Fibroblast of mammary gland (primary cell): ENCODE measurements at regions not wholly inside any gene's neighbourhood (a gene's known extent, or its start where the extent isn't known, plus 50 kb on each side); places are given as distances from the start of the nearest gene placed in this dataset.
A peak's percentile ranks its signal among the peaks of the same experiment; 100 is the strongest.

Experiments used
- DNase-seq: peaks from one replicate; pipeline ENCODE4 v3.0.0-alpha.2; 2010; ENCODE audit warnings: low read depth
- H3K4me3 ChIP-seq: 2 replicates; pipeline ENCODE4 v1.5.1; 2011; ENCODE audit warnings: low read depth, mild to moderate bottlenecking, low read length, moderate library complexity; ENCODE audit not compliant: control insufficient read depth
- TF ChIP-seq, protein P1 (sequence below): conservative IDR thresholded peaks from 2 replicates; pipeline ENCODE4 v1.5.1; 2011; ENCODE audit warnings: low read depth, low read length, inconsistent platforms; ENCODE audit not compliant: control insufficient read depth, insufficient read depth

GRCh38 chr13:87919956-87920355 is 248.8 kb downstream of the SLITRK5 start:
- DNase-seq: no peak
- TF ChIP-seq, protein P1, sequence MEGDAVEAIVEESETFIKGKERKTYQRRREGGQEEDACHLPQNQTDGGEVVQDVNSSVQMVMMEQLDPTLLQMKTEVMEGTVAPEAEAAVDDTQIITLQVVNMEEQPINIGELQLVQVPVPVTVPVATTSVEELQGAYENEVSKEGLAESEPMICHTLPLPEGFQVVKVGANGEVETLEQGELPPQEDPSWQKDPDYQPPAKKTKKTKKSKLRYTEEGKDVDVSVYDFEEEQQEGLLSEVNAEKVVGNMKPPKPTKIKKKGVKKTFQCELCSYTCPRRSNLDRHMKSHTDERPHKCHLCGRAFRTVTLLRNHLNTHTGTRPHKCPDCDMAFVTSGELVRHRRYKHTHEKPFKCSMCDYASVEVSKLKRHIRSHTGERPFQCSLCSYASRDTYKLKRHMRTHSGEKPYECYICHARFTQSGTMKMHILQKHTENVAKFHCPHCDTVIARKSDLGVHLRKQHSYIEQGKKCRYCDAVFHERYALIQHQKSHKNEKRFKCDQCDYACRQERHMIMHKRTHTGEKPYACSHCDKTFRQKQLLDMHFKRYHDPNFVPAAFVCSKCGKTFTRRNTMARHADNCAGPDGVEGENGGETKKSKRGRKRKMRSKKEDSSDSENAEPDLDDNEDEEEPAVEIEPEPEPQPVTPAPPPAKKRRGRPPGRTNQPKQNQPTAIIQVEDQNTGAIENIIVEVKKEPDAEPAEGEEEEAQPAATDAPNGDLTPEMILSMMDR: no peak
- no peak overlapping the region for H3K4me3 ChIP-seq

GRCh38 chr13:87923753-87924152 is 252.6 kb downstream of the SLITRK5 start:
- DNase-seq: no peak

DNA sequence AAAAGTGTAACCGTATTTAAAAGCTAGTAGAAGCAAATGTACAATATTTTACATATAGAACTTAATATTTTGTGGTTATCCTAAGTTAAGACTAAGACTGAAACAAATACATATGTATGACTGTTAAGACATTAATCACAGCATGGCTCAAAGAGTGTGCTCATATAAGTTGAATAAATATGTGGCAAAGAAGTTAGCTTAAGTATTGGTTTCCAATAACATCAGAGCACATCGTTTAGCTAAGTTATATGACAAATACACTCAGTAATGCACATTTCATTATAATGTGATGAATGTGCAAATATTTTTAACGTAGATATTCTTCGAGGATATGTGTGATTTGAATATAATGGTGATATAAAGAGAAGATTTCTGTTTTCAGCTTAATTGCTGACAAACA is 253.8 kb downstream of the SLITRK5 start:
- DNase-seq: peak; percentile 8
- H3K4me3 ChIP-seq: no peak overlapping the region
- TF ChIP-seq, protein P1: no peak

More at GRCh38 chr13:87923753-87924152, 252.6 kb downstream of the SLITRK5 start:
- TF ChIP-seq, protein P1: no peak
- no peak overlapping the region for H3K4me3 ChIP-seq

DNA sequence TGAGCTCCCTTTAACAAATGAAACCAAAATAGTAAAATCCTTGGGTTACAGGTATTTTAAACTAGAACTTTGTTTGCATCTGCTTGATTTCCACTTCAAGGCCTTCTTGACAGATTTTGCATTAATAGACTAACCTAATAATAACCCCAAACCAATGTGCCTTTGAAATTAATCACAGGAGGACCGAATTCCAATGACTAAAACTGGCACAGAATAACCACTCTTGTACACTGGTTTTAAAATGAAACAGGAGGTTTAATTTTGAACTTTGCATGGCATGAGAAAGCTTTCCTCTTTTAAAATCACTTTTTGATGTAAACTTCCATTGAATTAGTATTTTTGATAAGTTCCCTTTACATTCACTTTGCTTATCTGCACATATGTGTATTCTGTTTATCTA is 269.6 kb downstream of the SLITRK5 start:
- no peak for DNase-seq
- TF ChIP-seq, protein P1: no peak
- H3K4me3 ChIP-seq: no peak overlapping the region

- TF ChIP-seq, protein P1: no peak
- no peak for DNase-seq
- H3K4me3 ChIP-seq: no peak overlapping the region
Measured at GRCh38 chr13:87941226-87941625, 270.1 kb downstream of the SLITRK5 start.

DNA sequence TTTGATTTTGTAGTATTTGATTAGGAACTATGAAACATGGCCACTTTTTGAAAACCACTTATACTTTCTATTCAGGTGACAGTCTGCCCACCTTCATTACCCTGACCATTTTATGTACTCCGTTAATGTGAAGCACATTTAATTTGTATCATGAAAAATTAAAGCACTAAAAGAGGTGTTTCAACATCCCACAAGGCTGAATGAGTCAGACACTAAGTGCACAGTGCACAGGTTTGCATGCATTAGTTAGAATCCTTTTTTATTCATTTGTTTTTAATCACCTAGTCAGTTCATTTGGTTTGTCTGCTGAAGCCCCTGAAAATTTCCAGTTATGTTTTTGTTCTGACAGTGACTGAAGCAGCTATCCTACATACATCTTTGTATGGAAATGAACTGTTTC is 271.0 kb downstream of the SLITRK5 start:
- DNase-seq: peak; percentile 2
- no peak overlapping the region for H3K4me3 ChIP-seq
- TF ChIP-seq, protein P1: no peak

DNA sequence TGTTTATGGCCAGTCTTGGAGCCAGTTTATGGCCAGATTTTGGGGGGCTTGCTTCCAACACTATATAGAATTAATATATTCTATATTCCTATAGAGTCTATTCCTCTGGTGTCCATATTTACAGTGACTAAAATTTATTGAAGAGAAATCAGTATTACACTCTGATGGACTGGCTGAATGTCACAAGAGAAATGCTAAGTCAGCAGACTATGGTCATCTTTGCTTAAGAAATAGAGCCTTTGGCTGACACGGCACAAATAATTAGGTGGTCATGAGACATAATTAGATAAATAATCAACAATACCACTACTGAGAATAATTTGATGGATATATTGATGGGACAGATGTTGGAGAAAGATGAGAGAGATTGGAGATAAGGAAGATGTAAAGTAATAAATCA is 272.9 kb downstream of the SLITRK5 start:
- no peak overlapping the region for H3K4me3 ChIP-seq
- no peak for DNase-seq
- TF ChIP-seq, protein P1: no peak
